Suprapubic skin (tissue), 4 donors: ENCODE measurements at regions not wholly inside any gene's neighbourhood (a gene's known extent, or its start where the extent isn't known, plus 50 kb on each side); places are given as distances from the start of the nearest gene placed in this dataset.
"Not testable (repeated sequence)": the region's sequence is repeated elsewhere in the genome, so short reads cannot be mapped to it uniquely, and the experiment has no call there.

ENCODE experiments used
- EP300 ChIP-seq: sonication (generic); formaldehyde crosslinking; IDR thresholded peaks from one replicate; pipeline ENCODE4 v1.6.1; 2017; ENCODE audit warnings: antibody characterized with exemption
- POLR2A ChIP-seq, 2 donors: fragments of 450-650 bp; IDR thresholded peaks; one replicate each; pipeline ENCODE4 v1.6.1; 2017; ENCODE audit warnings: antibody characterized with exemption in 2 of 2, mild to moderate bottlenecking in 2 of 2, moderate library complexity in 2 of 2
- POLR2AphosphoS5 ChIP-seq, 3 donors: sonication (generic); formaldehyde crosslinking; IDR thresholded peaks; one replicate each; pipeline ENCODE4 v1.6.1; 2017; ENCODE audit warnings: antibody characterized with exemption in 3 of 3
- TF ChIP-seq, protein P1 (sequence below), 2 donors: fragments of 200-600 bp in 1 of 2; fragments of 450-650 bp in 1 of 2; sonication (generic) in 1 of 2; IDR thresholded peaks; one replicate each; pipeline ENCODE4 v1.5.1; 2016 to 2019; ENCODE audit warnings: antibody characterized with exemption in 2 of 2, mild to moderate bottlenecking in 1 of 2, moderate library complexity in 1 of 2

DNA sequence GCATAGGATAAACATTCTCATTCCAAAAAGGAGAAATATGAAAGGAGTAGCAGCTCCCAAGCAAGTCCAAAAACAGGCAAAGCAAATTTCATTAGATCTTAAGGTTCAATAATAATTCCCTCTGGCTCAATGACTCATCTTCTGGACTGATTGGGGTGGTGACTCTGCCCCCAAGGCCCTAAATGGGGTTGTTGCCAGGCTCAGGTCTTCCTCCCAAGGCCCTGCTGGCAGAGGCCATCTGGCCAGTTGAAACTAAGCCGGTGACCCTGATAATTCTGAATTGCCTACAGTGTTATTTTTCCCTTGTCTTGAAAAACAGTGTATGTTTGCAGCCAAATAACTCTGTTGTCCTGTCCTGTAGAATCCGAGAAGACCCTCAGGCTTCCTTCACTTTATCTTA, 484.7 kb upstream of the ZNF337 start:
- TF ChIP-seq, protein P1, sequence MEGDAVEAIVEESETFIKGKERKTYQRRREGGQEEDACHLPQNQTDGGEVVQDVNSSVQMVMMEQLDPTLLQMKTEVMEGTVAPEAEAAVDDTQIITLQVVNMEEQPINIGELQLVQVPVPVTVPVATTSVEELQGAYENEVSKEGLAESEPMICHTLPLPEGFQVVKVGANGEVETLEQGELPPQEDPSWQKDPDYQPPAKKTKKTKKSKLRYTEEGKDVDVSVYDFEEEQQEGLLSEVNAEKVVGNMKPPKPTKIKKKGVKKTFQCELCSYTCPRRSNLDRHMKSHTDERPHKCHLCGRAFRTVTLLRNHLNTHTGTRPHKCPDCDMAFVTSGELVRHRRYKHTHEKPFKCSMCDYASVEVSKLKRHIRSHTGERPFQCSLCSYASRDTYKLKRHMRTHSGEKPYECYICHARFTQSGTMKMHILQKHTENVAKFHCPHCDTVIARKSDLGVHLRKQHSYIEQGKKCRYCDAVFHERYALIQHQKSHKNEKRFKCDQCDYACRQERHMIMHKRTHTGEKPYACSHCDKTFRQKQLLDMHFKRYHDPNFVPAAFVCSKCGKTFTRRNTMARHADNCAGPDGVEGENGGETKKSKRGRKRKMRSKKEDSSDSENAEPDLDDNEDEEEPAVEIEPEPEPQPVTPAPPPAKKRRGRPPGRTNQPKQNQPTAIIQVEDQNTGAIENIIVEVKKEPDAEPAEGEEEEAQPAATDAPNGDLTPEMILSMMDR (IDR thresholded peaks at IDR 0.05) = not testable (repeated sequence)
- TF ChIP-seq EP300; POLR2AphosphoS5 (IDR thresholded peaks at IDR 0.05); POLR2A (IDR thresholded peaks at IDR 0.05): not testable (repeated sequence)
